ENCODE measurements at regions not wholly inside any gene's neighbourhood (a gene's known extent, or its start where the extent isn't known, plus 50 kb on each side); places are given as distances from the start of the nearest gene placed in this dataset.

- Mint-ChIP-seq H3K4me1 (ENCODE audit: low read depth, unreplicated experiment) (peaks cover 23% of the 10 kb centered on the region), H3K27ac (ENCODE audit: unreplicated experiment) (no peak overlapping the region), H3K36me3 (ENCODE audit: insufficient read depth, unreplicated experiment) (no peaks in the 10 kb centered on the region), H3K27me3 (ENCODE audit: unreplicated experiment) (no peaks in the 10 kb centered on the region), H3K9me3 (ENCODE audit: low read depth, unreplicated experiment) (no peaks in the 10 kb centered on the region), H3K4me3 (ENCODE audit: low read depth, unreplicated experiment) (no peak overlapping the region)
- no peak for TF ChIP-seq CTCF (IDR thresholded peaks at IDR 0.05; ENCODE audit: unreplicated experiment)
- CTCF ChIA-PET = interaction anchor here (0.6 kb wide), 1 partner anchor 287 kb away, joined by 3 read pairs; no protein-coding TSS in a partner anchor
- intact Hi-C loops (cut with micrococcal nuclease; ENCODE audit: unreplicated experiment) = no loop called here
- no TSS peak for BruUV-seq (replicated peaks)
- no peak for DNase-seq
Measured at GRCh38 chr5:125054146-125054545, 307.7 kb upstream of the ZNF608 start.

GRCh38 chr5:125056671-125057485 is 310.4 kb upstream of the ZNF608 start:
- BruUV-seq (replicated peaks) = no TSS peak

GRCh38 chr5:125057912-125058826 is 311.7 kb upstream of the ZNF608 start:
- no peak for DNase-seq
- no peak overlapping the region for H3K4me3 Mint-ChIP-seq (ENCODE audit: low read depth, unreplicated experiment)
- intact Hi-C loops (cut with micrococcal nuclease; ENCODE audit: unreplicated experiment) = no loop called here
- CTCF ChIA-PET = no interaction called here
- no peak overlapping the region for H3K27ac Mint-ChIP-seq (ENCODE audit: unreplicated experiment)
- H3K9me3 Mint-ChIP-seq (ENCODE audit: low read depth, unreplicated experiment) = no peaks in the 10 kb centered on the region
- H3K4me1 Mint-ChIP-seq (ENCODE audit: low read depth, unreplicated experiment) = peaks cover 16% of the 10 kb centered on the region
- no TSS peak for BruUV-seq (replicated peaks)
- no peak for TF ChIP-seq CTCF (IDR thresholded peaks at IDR 0.05; ENCODE audit: unreplicated experiment)
- no peaks in the 10 kb centered on the region for H3K27me3 Mint-ChIP-seq (ENCODE audit: unreplicated experiment)
- H3K36me3 Mint-ChIP-seq (ENCODE audit: insufficient read depth, unreplicated experiment) = no peaks in the 10 kb centered on the region

More at GRCh38 chr5:125056671-125057485, 310.4 kb upstream of the ZNF608 start:
- H3K27me3 Mint-ChIP-seq (ENCODE audit: unreplicated experiment) = no peaks in the 10 kb centered on the region
- no peak overlapping the region for H3K27ac Mint-ChIP-seq (ENCODE audit: unreplicated experiment)
- no peaks in the 10 kb centered on the region for H3K36me3 Mint-ChIP-seq (ENCODE audit: insufficient read depth, unreplicated experiment)
- H3K4me1 Mint-ChIP-seq (ENCODE audit: low read depth, unreplicated experiment) = peaks cover 16% of the 10 kb centered on the region
- no peak overlapping the region for H3K4me3 Mint-ChIP-seq (ENCODE audit: low read depth, unreplicated experiment)
- TF ChIP-seq CTCF (IDR thresholded peaks at IDR 0.05; ENCODE audit: unreplicated experiment) = no peak
- intact Hi-C loops (cut with micrococcal nuclease; ENCODE audit: unreplicated experiment) = no loop called here
- CTCF ChIA-PET = no interaction called here
- H3K9me3 Mint-ChIP-seq (ENCODE audit: low read depth, unreplicated experiment) = no peaks in the 10 kb centered on the region
- DNase-seq = no peak

- CTCF ChIA-PET = no interaction called here
- Mint-ChIP-seq H3K27me3 (ENCODE audit: unreplicated experiment) (no peaks in the 10 kb centered on the region), H3K9me3 (ENCODE audit: low read depth, unreplicated experiment) (no peaks in the 10 kb centered on the region), H3K4me3 (ENCODE audit: low read depth, unreplicated experiment) (no peak overlapping the region), H3K36me3 (ENCODE audit: insufficient read depth, unreplicated experiment) (no peaks in the 10 kb centered on the region), H3K4me1 (ENCODE audit: low read depth, unreplicated experiment) (peaks cover 8% of the 10 kb centered on the region), H3K27ac (ENCODE audit: unreplicated experiment) (no peak overlapping the region)
- BruUV-seq (replicated peaks) = no TSS peak
- intact Hi-C loops (cut with micrococcal nuclease; ENCODE audit: unreplicated experiment) = no loop called here
- no peak for TF ChIP-seq CTCF (IDR thresholded peaks at IDR 0.05; ENCODE audit: unreplicated experiment)
- no peak for DNase-seq
Measured at GRCh38 chr5:125059255-125060002, 313.0 kb upstream of the ZNF608 start.
